ACC112 (cell line): ENCODE measurements at regions not wholly inside any gene's neighbourhood (a gene's known extent, or its start where the extent isn't known, plus 50 kb on each side); places are given as distances from the start of the nearest gene placed in this dataset.
"Not testable (repeated sequence)": the region's sequence is repeated elsewhere in the genome, so short reads cannot be mapped to it uniquely, and the experiment has no call there.

Experiments used
- H2AFZ ChIP-seq: fragments of 200-600 bp; sonication (generic); one replicate; pipeline ENCODE4 v1.6.0; 2017; ENCODE audit warnings: antibody characterized with exemption, low read length; ENCODE audit not compliant: unreplicated experiment
- H3K27ac ChIP-seq: fragments of 200-600 bp; sonication (generic); 2 replicates; pipeline ENCODE4 v1.5.1; 2014; ENCODE audit warnings: low read depth, mild to moderate bottlenecking, antibody characterized with exemption, low read length, moderate library complexity
- H3K27me3 ChIP-seq: fragments of 200-600 bp; sonication (generic); 2 replicates; pipeline ENCODE4 v1.6.1; 2014; ENCODE audit warnings: mild to moderate bottlenecking, antibody characterized with exemption, low read length, moderate library complexity, mixed read lengths; ENCODE audit not compliant: insufficient read depth
- H3K36me3 ChIP-seq: fragments of 200-600 bp; sonication (generic); 2 replicates; pipeline ENCODE4 v1.6.1; 2016; ENCODE audit warnings: mild to moderate bottlenecking, antibody characterized with exemption, low read length, moderate library complexity, mixed read lengths; ENCODE audit not compliant: insufficient read depth
- H3K4me1 ChIP-seq: fragments of 200-600 bp; sonication (generic); one replicate; pipeline ENCODE4 v1.6.1; 2016; ENCODE audit warnings: low read length, mixed read lengths; ENCODE audit not compliant: insufficient read depth, unreplicated experiment, control insufficient read depth
- H3K4me3 ChIP-seq: fragments of 200-600 bp; sonication (generic); 2 replicates; pipeline ENCODE4 v1.5.1; 2014; ENCODE audit warnings: mild to moderate bottlenecking, low read depth, low read length
- H3K79me2 ChIP-seq: fragments of 200-600 bp; sonication (generic); one replicate; pipeline ENCODE4 v1.6.0; 2016; ENCODE audit warnings: low read length; ENCODE audit not compliant: control insufficient read depth, unreplicated experiment, insufficient read depth

GRCh38 chr12:82583756-82584155 lies 103.0 kb upstream of the TMTC2 start:
- no peak overlapping the region for H2AFZ ChIP-seq
- H3K79me2 ChIP-seq = no peaks in the 10 kb centered on the region
- no peaks in the 10 kb centered on the region for H3K27me3 ChIP-seq
- no peak overlapping the region for H3K27ac ChIP-seq
- no peak overlapping the region for H3K4me3 ChIP-seq
- H3K36me3 ChIP-seq = no peaks in the 10 kb centered on the region
- H3K4me1 ChIP-seq = no peaks in the 10 kb centered on the region

- no peaks in the 10 kb centered on the region for H3K36me3 ChIP-seq
- H3K27me3 ChIP-seq = peaks cover 10% of the 10 kb centered on the region
- no peak overlapping the region for H2AFZ ChIP-seq
- no peaks in the 10 kb centered on the region for H3K4me1 ChIP-seq
- H3K27ac ChIP-seq = no peak overlapping the region
- H3K79me2 ChIP-seq = no peaks in the 10 kb centered on the region
- H3K4me3 ChIP-seq = no peak overlapping the region
Observed at GRCh38 chr12:82593143-82593542, 93.6 kb upstream of the TMTC2 start.

- Histone ChIP-seq H3K27ac (no peak overlapping the region), H3K4me1 (no peaks in the 10 kb centered on the region), H3K4me3 (no peak overlapping the region), H2AFZ (no peak overlapping the region), H3K27me3 (peaks cover 10% of the 10 kb centered on the region), H3K36me3 (no peaks in the 10 kb centered on the region), H3K79me2 (no peaks in the 10 kb centered on the region)
Observed at GRCh38 chr12:82593901-82594396, 92.8 kb upstream of the TMTC2 start.

GRCh38 chr12:82595941-82596340 lies 90.8 kb upstream of the TMTC2 start:
- Histone ChIP-seq H3K79me2 (no peaks in the 10 kb centered on the region), H3K27ac (no peak overlapping the region), H3K4me3 (no peak overlapping the region), H3K4me1 (no peaks in the 10 kb centered on the region), H2AFZ (no peak overlapping the region), H3K36me3 (no peaks in the 10 kb centered on the region), H3K27me3 (peaks cover 10% of the 10 kb centered on the region)

- H3K36me3 ChIP-seq = no peaks in the 10 kb centered on the region
- H2AFZ ChIP-seq = no peak overlapping the region
- H3K79me2 ChIP-seq = no peaks in the 10 kb centered on the region
- H3K4me1 ChIP-seq = no peaks in the 10 kb centered on the region
- peaks cover 10% of the 10 kb centered on the region for H3K27me3 ChIP-seq
- no peak overlapping the region for H3K27ac ChIP-seq
- H3K4me3 ChIP-seq = no peak overlapping the region
Observed at GRCh38 chr12:82596483-82596882, 90.2 kb upstream of the TMTC2 start.

DNA sequence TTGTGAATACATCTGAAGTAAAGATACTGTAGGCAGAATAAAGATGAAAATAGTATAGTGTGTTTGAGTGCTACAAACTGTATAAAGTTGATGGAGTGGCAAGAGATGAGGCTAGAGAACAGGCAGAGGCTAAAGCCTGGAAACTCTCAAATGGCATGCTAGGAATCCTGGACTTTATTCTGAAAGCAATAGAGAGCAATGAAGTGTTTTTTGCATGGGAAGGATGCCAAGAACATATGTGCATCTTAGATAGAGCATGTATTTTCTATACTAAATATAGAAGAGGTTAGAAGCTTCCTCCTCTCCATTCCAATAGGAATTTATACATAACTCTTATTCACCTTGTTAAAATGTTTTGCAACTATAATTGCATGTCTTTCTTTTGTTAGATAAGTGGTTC lies 86.3 kb upstream of the TMTC2 start:
- no peaks in the 10 kb centered on the region for H3K79me2 ChIP-seq
- H3K4me1 ChIP-seq = no peaks in the 10 kb centered on the region
- peaks cover 10% of the 10 kb centered on the region for H3K27me3 ChIP-seq
- no peaks in the 10 kb centered on the region for H3K36me3 ChIP-seq
- no peak overlapping the region for H3K4me3 ChIP-seq
- H2AFZ ChIP-seq = no peak overlapping the region
- no peak overlapping the region for H3K27ac ChIP-seq

GRCh38 chr12:82603647-82604046 lies 83.1 kb upstream of the TMTC2 start:
- not testable (repeated sequence) for H2AFZ ChIP-seq, H3K27ac ChIP-seq, H3K4me3 ChIP-seq, H3K36me3 ChIP-seq, H3K79me2 ChIP-seq, H3K4me1 ChIP-seq, H3K27me3 ChIP-seq

DNA sequence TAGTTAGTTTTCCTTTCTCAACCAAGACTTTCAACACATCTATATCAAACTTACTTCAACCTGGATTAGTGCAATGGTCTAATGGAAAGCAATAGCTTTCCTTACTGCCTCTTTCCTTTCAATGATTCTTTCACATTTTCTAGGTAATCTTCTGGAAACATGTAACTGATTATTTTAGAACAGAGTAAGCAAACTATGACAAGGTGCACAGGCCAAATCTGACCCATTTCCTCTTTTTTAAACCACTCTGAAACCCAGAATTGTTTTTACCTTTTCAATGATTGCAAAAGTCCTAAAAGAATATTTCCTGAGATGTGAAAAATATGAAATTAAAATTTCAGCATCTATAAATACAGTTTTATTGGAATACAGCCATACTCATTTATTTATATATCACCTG lies 81.6 kb upstream of the TMTC2 start:
- H2AFZ ChIP-seq = no peak overlapping the region
- H3K27ac ChIP-seq = no peak overlapping the region
- no peaks in the 10 kb centered on the region for H3K36me3 ChIP-seq
- H3K27me3 ChIP-seq = no peaks in the 10 kb centered on the region; the same call in 1 of the 2 replicates
- no peaks in the 10 kb centered on the region for H3K4me1 ChIP-seq
- H3K4me3 ChIP-seq = no peak overlapping the region
- no peaks in the 10 kb centered on the region for H3K79me2 ChIP-seq

DNA sequence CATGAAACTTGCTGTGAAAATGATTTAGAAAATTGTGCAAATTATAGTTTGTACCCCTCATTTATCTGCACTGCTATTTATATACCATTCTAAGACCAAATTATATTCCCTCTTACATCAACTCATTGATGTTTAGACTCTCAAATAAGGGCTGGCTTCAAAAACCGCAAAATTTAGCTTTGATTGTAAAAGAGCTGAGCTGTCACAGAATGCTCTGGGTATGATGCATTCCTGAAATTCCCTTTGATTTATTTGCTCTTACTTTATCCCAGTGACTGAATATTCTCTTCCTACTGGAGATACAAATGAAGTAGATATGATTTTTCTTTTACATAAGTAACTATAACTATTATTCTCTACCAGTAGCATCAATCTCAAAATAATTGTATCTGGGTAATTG lies 78.0 kb upstream of the TMTC2 start:
- no peaks in the 10 kb centered on the region for H3K27me3 ChIP-seq
- H3K36me3 ChIP-seq = no peaks in the 10 kb centered on the region
- no peaks in the 10 kb centered on the region for H3K4me1 ChIP-seq
- no peak overlapping the region for H3K4me3 ChIP-seq
- H2AFZ ChIP-seq = no peak overlapping the region
- no peaks in the 10 kb centered on the region for H3K79me2 ChIP-seq
- no peak overlapping the region for H3K27ac ChIP-seq

- no peaks in the 10 kb centered on the region for H3K79me2 ChIP-seq
- H3K36me3 ChIP-seq = no peaks in the 10 kb centered on the region
- H3K4me3 ChIP-seq = no peak overlapping the region
- no peak overlapping the region for H3K27ac ChIP-seq
- H2AFZ ChIP-seq = no peak overlapping the region
- no peaks in the 10 kb centered on the region for H3K27me3 ChIP-seq
- no peaks in the 10 kb centered on the region for H3K4me1 ChIP-seq
Observed at GRCh38 chr12:82609234-82609914, 77.3 kb upstream of the TMTC2 start.

DNA sequence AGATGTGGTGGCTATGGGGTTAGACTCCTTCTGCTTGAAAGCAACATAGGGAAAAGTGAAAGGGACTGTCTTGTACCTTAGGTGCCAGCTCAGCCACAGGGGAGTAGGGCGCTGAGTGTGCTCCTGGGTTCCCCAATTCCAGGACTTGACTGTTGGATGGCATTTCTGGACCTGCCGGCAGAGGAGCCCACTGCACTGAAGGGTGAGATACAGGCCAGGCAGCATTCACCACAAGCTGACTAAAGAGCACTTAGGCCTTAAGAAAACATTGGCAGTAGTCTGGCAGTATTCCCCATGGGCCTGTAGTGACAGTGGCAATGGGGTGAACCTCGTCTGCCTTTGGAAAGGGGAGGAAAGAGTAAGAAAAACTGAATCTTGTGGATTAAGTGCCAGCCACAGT lies 67.1 kb upstream of the TMTC2 start:
- Histone ChIP-seq H3K27ac (no peak overlapping the region), H3K36me3 (no peaks in the 10 kb centered on the region), H3K27me3 (no peaks in the 10 kb centered on the region; the same call in 1 of the 2 replicates), H3K4me3 (no peak overlapping the region), H3K4me1 (no peaks in the 10 kb centered on the region), H2AFZ (no peak overlapping the region), H3K79me2 (no peaks in the 10 kb centered on the region)
